ENCODE measurements at regions not wholly inside any gene's neighbourhood (a gene's known extent, or its start where the extent isn't known, plus 50 kb on each side); places are given as distances from the start of the nearest gene placed in this dataset.

DNA sequence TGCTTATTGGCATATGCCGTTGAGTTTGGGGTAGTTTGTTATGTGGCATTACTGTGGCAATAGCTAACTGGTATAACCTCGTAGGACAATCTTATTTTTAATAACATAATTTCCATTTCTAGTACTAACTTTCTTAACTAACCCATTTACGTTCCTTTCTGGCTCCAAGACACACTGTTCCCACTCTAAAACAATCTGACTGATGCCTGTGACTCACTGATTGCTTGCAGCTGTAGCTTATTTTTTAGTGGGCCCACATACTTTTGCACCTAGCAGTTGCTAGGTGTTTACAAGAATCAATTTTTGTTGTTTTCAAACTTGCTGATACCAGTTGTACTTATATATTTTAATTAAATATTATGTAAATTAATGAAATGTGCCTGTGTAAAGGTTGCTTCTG is 52.2 kb downstream of the FAT3 start:
- no peak for DNase-seq (ENCODE audit: low read depth in 4 of 4, low spot score in 3 of 4)

DNA sequence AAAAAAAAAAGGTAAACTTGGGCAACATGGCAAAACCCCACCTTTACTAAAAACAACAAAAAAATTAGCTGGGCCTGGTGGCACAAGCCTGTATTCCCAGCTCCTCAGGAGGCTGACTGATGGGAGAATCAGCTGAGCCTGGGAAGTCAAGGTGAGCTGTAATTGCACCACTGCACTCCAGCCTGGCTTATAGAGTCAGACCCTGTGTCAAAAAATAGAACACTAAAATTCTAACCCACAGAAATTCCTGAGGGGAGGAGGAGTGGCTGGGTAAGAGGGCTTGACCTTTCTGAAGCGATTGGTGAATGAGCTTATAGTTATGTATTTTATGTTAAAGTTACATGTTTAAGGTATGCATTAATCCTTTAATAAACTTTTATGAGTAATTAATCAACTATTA is 53.3 kb downstream of the FAT3 start:
- no peak for DNase-seq (ENCODE audit: low read depth in 4 of 4, low spot score in 3 of 4)

DNA sequence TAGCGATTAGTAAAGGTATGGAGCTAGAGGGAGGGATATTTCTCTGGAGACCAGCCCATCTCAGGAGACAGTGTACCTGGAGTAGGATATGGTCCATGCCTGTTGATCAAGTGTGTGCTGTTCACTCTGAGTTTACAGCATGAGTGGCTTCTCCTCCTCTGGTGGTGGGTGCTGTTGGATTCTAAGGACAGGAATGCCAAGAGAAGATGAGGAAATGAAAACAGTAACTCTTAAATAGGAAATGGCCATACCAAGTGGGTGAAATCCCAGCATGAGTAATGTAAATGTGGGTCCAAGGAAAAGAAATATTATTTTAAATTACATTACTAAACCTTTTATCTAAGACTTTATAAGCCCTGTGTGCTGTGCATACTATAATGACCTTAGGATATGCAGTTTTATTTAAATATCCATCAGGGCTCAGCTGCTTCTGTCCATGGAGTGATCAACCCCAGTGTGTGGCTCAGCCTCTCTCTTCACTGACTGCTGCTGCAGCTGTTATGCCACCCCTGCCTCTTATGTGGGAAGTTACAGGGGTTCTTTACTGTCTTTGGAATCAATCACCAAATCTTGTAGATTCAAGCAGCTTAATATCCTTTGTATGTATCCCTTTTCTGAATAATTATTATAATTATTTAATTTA is 54.3 kb downstream of the FAT3 start:
- no peak for DNase-seq (ENCODE audit: low read depth in 4 of 4, low spot score in 3 of 4)

DNA sequence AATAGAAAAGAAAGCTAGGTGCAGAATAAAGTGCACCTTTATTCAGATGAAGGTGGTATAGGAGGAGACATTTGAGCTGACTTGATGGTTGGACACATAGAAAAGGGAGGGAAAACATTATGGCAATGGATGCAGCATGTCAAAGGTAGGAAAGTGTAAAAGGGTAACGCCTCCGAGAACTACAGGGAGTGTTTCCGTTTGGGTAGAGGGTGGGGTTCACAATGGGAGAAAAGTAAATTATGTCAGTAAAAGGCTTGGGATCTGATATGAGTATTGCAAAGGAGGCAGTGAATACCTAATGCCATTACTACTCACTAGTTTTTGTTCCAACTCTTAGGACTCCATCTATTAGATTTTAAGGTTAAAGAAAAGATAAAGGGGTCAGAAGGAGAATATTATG is 59.5 kb downstream of the FAT3 start:
- no peak for DNase-seq (ENCODE audit: low read depth in 4 of 4, low spot score in 3 of 4)

DNA sequence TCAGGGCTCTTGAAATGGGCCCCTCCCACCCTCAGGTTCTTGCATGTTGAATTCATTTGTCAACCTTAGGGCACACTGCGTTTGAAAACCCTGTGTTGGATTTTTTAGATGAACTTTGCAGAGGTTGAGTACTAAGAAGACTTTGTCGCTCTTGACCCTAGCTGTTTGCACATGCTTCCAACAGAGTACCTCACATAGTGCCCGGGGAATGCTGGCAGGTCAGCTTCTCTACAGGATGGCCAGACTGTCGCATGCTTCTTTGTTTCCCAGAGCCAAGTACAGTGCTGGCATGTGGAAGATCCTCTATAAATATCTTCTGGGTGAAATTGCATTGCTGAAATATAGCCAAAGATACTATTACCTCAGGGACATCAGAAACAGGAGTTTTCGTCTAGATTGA is 59.9 kb downstream of the FAT3 start:
- DNase-seq (ENCODE audit: low read depth in 4 of 4, low spot score in 3 of 4), result no peak

DNA sequence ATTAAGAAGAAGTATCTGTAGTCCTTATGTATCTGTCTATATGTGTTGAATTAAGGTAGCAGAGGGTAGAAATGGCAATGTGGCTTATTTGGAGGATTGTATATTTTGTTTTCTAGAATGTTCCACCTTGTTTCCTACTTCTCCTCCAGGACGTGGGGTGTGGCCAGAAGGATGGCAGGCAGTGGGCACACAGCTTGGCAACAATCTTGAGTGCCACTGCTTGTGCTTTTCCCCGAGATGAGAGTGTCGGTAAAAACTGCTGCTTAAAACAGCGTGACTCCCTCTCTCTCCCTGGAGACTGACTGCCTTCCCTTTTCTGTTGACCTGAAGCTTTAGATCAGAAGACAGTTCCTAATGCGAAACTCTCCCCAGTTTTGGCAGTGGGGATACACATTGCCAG is 61.2 kb downstream of the FAT3 start:
- DNase-seq (ENCODE audit: low read depth in 4 of 4, low spot score in 3 of 4), result no peak

DNA sequence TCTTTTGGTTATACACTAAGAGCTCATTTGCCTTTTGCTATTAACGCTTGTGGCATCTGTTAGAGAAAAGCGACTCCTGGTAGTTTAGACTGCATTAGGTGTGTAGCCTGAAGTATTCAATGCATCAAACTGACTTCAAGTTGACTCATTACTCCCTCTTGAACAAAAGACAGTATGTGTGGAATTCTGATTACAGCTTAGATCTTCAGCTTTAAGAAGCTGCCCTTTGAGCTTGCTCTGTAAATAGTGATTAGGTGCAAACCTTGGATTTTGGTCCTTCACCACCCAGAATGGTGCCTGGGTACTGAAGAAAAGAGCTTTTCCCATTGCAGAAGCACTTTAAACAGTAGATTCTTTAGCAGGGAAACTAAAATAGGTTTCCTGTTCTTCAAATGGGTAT is 62.1 kb downstream of the FAT3 start:
- DNase-seq (ENCODE audit: low read depth in 4 of 4, low spot score in 3 of 4), result no peak

DNA sequence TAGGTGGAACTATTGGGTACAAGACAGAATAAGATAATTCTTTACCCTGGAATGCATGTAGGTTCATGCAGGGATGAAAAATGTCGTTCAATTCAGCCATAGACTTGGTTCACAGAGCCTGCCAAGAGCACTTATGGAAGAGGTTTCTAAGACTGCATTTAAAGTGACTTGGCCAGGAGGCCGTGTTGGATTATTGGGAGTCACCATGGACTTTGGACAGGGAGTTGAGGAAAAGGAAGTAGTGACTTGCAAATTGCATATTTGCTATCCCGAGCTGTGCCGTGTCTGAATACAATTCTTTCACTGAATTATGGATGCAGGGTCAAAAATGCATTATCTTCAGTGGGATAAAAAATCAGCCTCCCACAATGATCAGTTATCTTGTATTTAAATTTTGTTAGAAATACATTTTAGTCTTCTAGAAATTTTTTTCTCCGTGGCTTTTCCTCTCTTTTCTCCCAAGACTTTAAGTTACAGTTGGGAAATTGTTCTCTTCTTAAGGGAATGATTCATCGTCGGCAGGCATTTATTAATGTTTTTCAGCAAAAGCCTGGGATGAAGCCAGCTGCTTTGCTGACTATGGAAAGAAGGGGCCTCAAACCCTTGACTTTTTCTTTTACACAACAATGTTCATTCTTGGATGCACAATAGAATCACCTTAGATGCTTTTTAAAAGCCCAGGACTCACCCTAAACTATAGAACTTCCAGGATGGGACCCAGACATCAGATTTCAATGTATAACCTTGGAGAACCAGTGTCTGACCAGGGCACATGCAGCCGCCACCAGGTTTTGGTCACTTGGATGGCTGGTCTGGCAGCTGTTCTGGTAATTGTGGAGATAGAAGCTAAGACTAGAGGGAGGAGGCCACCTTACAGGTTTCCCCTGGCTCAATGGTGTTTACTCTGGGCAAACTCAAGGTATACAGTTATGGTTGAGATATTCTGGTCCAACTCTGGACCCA is 70.8 kb downstream of the FAT3 start:
- no peak for DNase-seq (ENCODE audit: low read depth in 4 of 4, low spot score in 3 of 4)

DNA sequence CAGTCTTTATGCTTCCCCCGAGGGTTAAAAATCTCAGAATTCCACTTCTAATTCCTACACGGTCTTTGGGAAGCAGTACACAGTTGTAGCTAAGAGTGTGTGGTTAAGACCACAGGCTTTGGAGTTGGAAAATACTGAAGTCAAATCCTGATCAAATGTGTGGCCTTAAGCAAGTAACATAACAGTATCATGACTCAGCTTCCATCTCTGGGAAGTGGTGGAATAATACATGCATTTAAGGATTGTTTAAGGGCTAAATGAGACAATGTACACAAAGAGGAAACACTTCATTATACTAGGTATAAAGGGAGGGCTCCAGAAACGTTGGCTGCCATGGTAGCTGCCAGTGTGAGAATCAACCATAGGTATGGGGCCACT is 71.5 kb downstream of the FAT3 start:
- DNase-seq (ENCODE audit: low read depth in 4 of 4, low spot score in 3 of 4), result no peak

DNA sequence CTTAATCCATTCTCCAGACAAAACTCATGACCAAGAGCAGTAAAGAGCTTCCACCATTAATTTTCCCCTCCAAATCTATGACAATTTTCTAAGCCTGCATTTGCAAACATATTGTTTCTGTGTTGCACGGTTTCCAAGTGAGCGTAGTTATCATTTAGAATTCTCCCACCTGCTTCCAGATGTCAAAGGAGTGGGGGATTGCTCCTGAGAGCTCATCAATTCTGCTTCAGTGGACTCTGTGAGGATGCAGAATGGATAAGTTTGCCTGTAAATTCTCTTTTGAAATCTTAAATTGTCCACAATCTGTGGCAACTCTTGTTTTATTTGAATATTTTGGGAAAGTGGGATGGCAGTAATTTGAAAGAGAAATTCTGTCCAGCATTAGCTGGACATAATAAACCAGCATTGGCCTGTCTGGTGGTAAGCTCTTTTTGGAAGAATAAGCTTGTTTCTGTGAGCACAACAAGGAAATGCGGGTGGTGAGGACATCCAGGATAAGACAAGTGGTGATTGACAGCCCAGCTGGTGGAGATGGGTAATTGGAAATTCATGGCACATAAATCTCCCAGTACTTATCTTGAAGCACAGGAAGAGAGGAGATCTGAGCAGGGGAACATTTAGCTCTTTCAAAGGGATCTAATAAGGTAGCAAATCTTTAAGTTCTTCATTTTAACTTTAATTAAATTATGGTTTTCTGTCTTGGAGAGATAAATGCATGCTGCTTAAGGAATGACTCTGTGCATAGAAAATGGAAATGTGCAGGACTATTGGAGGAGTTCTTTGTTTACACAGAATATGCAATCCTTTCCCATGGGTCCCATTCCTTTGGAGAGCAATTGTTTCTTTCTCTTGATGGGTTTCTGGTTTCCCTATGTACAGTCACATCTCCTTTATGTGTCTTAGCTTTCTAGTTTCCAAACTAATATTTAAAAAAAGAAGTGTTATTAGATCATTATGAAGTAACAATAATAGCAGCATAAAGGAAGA is 73.2 kb downstream of the FAT3 start:
- DNase-seq (ENCODE audit: low read depth in 4 of 4, low spot score in 3 of 4), result no peak

DNA sequence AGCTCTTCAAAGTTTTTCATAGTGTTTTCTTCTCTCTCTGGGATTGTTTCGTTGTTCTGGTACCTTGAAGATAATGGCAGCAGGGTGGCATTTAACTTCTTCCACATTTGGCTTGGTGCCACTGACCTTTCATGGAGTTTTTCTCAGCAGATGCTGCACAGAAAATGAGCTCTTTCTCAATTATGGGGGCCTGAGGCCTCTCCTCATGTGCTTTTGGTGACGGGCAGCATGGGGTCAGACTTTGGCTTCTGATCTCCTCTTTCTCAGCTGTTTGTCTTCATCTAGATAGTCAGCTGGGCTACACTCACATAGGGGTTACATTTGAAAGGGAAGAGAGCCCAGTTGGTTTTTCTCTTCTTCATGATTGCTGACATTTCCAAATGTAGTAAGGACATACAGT is 76.3 kb downstream of the FAT3 start:
- no peak for DNase-seq (ENCODE audit: low read depth in 4 of 4, low spot score in 3 of 4)

DNA sequence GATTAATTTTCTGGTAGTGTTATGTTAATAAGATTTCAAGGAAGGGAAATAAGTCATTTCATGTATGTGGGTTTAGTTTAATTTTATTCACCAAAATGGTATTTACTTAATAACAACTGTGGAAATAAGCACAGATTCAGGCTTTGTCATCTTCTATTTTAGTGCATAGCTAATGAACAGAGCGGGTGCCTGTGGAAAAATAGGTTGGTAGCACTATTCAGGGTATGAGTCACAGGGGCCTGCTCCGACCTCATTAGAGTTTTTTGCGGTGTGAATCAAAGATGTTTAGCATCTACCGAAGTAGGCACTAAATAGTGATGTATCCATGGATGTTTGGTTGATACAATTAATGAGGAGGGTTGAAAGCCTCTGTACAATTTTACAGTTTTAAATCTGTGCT is 78.2 kb downstream of the FAT3 start:
- DNase-seq (ENCODE audit: low read depth in 4 of 4, low spot score in 3 of 4), result no peak

DNA sequence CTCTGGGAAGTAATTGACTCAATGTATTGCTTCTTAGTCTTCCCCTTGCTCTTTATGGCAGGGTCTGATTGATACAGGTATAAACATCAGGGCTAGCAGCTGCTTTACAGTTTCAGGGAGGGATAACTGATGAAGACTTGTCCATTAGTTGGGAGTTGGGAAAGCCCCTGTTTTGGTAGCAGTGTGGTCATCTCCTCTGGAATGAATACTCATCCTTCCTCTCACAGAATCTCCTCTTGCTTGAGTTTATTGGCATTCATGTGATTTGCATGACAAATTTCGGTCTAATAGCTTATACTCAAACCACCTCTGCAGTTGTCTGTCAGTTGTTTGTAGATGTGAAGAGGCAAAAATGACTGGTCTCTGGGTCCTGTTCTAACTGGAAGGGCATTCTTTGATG is 79.7 kb downstream of the FAT3 start:
- no peak for DNase-seq (ENCODE audit: low read depth in 4 of 4, low spot score in 3 of 4)

DNA sequence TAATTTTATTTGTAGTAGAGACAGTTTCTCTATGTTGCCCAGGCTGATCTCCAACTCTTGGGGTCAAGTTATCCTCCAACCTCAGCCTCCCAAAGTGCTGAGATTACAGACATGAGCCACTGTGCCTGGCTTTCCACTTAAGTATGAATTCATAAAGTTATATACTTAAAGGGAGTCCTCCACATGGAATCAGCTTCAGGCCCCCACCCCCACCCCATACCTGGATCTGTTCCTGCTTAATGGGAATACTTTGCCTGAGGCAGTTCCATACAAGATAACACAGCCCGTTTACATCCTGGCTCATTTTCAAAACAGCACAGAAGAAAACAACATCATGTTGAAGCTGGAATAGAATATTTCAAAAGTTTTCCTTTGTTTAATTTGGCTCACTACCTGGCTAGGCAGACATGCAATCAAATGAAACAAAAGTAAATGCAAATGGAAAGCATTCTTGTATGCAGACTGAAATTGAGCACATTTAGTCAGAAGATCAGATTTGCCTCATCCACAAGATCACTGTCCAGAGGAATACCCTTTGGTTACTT is 82.4 kb downstream of the FAT3 start:
- DNase-seq (ENCODE audit: low read depth in 4 of 4, low spot score in 3 of 4), result no peak

DNA sequence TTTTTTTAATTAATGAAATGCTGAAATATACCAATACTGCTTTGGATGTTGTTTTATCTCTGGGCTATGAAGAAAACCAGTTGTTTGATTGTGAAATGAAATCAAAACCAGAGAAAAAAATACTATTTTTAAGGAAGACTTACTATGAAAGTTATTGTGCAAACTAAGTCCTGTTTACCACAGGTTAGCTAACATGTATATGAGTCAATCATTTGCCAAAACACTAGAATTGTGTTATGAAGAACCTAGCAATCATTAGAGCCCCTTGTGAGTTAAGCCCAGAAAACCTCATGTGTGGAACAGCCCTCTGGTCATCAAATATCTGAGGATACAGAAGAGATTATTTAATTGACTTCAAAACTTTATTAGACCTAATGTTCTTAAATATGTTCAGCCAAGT is 83.7 kb downstream of the FAT3 start:
- DNase-seq (ENCODE audit: low read depth in 4 of 4, low spot score in 3 of 4), result no peak

DNA sequence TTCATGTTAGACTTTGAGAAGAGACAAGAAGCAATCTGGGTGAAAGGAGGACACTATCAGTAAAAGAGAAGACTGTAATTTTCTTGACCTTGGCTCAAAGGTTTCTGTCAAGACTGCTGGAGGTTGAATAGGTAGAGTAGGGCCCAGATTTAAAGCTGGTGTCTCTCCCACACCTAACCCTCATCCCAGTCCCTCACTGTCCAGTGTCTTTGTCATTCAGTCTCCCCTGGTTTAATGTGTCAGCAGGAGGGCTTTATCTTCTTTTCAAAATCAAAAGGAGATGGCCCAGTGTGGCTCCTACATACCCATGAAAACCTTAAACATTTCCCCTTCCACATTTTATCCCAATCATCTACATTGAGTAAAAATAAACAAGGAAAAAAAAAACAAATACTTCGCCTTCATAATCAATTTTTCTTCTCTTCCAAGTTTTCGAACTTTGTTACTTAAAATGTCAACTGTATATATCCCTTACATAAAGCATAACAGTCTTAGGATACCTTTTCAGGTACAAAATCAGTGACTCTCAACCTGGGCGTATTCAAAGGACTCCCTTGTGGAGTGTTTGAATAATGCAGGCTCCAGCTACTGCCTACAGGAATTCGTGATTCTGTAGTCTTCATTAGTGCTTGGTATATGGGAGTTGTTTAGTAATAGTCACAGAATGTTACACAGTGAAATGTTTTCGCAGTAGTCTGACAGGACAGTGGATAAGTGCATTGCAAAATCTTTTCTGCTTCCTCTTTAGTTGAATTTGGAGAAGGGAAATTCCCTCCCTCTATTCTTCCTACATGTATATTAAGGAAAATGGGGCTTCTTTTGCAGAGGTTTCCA is 87.2 kb downstream of the FAT3 start:
- no peak for DNase-seq (ENCODE audit: low read depth in 4 of 4, low spot score in 3 of 4)

DNA sequence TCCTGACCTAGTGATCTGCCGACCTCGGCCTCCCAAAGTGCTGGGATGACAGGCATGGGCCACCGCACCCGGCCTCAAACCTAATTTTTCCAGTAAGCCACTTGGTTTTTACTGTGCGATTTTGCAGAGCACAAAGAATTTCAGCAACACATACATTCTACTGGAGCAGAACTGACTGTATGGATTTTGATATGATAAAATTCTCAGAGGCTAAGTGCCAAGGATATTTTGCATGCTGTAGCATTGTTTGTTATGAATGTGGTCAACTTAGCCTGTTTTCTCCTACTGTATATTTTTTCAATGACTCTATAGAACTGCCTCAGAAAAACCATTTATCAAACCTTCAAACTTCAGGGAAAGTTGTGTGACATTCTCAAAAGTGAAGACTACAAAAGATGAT is 89.2 kb downstream of the FAT3 start:
- DNase-seq (ENCODE audit: low read depth in 4 of 4, low spot score in 3 of 4), result no peak

DNA sequence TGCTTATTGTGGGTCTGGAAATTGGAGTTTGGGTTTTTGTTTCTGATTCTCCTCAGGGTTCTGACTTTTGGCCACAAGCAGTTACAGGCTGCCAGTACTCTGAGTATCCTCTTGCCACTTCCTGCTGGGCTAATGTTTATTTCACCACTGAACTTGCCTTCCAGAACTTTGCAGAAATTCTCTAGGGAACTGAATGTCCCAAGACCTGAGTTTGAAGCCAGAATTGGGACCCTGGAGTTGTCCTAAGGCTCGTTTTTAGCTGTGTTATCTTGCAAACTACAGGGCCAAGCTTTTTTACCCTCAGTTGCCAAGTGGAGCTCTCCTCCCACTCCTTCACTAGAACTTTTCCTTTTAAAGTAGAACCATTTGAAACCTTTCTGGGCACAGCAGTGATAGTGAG is 89.9 kb downstream of the FAT3 start:
- no peak for DNase-seq (ENCODE audit: low read depth in 4 of 4, low spot score in 3 of 4)

DNA sequence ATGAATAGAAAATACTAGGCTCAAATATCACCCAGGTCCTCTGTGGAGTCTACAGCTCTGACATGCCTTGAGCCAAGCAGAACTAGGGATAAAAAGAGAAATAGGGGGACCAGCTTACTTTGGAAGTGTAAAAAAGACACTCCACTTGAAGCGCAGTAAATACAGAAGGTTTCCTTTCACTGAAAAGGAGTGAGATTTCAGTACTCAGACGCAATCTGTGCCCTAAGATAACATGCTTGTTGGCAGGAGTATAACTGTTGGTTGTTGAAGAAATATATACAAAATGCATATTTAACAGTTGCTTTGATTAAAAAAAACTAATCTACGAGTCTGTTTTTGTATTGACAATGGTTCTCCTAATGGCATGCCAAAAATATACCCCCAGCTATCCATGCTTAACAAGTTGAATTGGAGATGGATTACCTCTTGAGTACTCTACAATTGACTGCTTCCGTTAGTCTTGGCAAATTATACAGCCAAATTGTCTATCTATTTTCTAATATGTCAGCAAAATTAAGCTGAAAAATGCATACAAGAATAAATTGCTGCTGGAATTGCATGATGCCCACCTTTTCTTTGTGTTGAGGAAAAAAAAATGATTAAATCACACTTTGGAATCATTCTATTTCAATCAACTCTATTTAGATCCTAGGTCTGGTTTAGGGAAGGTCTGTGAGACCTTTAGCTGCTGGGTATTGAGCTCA is 91.6 kb downstream of the FAT3 start:
- DNase-seq (ENCODE audit: low read depth in 4 of 4, low spot score in 3 of 4), result no peak
